ENCODE measurements at regions not wholly inside any gene's neighbourhood (a gene's known extent, or its start where the extent isn't known, plus 50 kb on each side); places are given as distances from the start of the nearest gene placed in this dataset.

GRCh38 chr5:178780581-178781498 is 50.4 kb upstream of the ZNF354A start:
- H3K36me3 ChIP-seq (ENCODE audit: control insufficient read depth, insufficient read depth, low read length) = no peaks in the 10 kb centered on the region
- no peaks in the 10 kb centered on the region for H3K27me3 ChIP-seq (ENCODE audit: control insufficient read depth, insufficient read depth, low read length)
- no peak for TF ChIP-seq CTCF (IDR thresholded peaks at IDR 0.05; ENCODE audit: insufficient read depth, low read length, poor library complexity, severe bottlenecking)
- H3K4me3 ChIP-seq (ENCODE audit: low read depth, low read length) = no peak overlapping the region
- no peak for DNase-seq (ENCODE audit: low read depth)
